ENCODE measurements at regions not wholly inside any gene's neighbourhood (a gene's known extent, or its start where the extent isn't known, plus 50 kb on each side); places are given as distances from the start of the nearest gene placed in this dataset.

DNA sequence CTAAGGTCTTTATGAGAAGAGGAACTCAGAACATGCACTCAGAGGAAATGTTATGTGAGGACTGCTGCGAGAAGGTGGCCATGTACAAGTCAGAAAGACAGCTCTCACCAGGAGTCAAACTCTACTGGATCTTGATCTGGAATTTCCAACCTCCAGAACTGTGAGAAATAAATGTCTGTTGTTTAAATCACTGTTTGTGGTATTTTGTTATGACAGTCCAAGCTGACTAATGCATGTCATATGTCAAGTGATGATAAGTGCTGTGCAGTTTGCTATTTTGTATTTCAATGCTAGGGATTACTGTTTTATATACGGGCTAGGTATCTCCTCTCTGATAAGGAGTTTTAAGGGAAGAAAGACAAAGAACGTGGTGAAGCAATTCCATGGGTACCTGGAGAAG lies 162.3 kb downstream of the CPEB2 start:
- no peak for TF ChIP-seq YY1 (IDR thresholded peaks at IDR 0.05; ENCODE audit: low read depth)
- no peak for TF ChIP-seq ZBTB7A (IDR thresholded peaks at IDR 0.05; ENCODE audit: low read depth)
- no peak for TF ChIP-seq TAF1 (IDR thresholded peaks at IDR 0.05; ENCODE audit: low read depth)
- TF ChIP-seq RAD21 (IDR thresholded peaks at IDR 0.05; ENCODE audit: low read depth), result no peak
- TF ChIP-seq EGR1 (IDR thresholded peaks at IDR 0.05), result no peak

All from Ishikawa (cell line).